ENCODE measurements at regions not wholly inside any gene's neighbourhood (a gene's known extent, or its start where the extent isn't known, plus 50 kb on each side); places are given as distances from the start of the nearest gene placed in this dataset.
"Not testable (repeated sequence)": the region's sequence is repeated elsewhere in the genome, so short reads cannot be mapped to it uniquely, and the experiment has no call there.

DNA sequence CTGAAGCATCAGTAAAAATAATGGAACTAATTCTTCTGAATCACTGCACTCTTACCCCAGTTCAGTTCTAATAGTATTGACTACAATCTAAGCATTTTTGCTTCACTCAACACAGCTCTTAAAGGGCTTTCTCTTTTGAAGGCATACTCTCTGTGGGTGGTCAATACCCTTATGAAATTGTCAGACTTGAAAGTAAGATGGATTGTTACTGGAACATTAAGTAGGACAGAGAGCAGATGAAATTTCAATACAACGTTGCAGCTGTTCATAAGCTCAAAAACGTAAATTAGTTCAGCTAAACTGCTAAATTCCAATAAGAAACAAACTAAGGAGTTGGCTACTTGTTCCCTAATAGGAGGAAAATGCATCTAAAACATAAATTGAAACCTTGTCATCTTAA, 352.3 kb upstream of the TENM3 start:
- no peaks in the 10 kb centered on the region for H3K9me3 ChIP-seq (ENCODE audit: severe bottlenecking)

GRCh38 chr4:181896614-181897013, 346.6 kb upstream of the TENM3 start:
- no peak overlapping the region for H3K27ac ChIP-seq
- no peak for DNase-seq
- H3K9me3 ChIP-seq (ENCODE audit: severe bottlenecking): no peaks in the 10 kb centered on the region
- no peaks in the 10 kb centered on the region for H3K36me3 ChIP-seq
- H3K27me3 ChIP-seq (ENCODE audit: insufficient read depth, low read depth, severe bottlenecking): peaks cover 8% of the 10 kb centered on the region
- TF ChIP-seq CTCF (IDR thresholded peaks at IDR 0.05; ENCODE audit: low read depth, low read length): no peak
- H3K4me3 ChIP-seq (ENCODE audit: low read depth, low read length): no peak overlapping the region

More for the DNA sequence above, 352.3 kb upstream of the TENM3 start:
- no peak for TF ChIP-seq CTCF (IDR thresholded peaks at IDR 0.05; ENCODE audit: low read depth, low read length)
- H3K4me3 ChIP-seq (ENCODE audit: low read depth, low read length): no peak overlapping the region
- H3K27me3 ChIP-seq (ENCODE audit: insufficient read depth, low read depth, severe bottlenecking): peaks cover 19% of the 10 kb centered on the region
- no peak for DNase-seq
- no peaks in the 10 kb centered on the region for H3K36me3 ChIP-seq
- H3K27ac ChIP-seq: no peak overlapping the region

- no peak for TF ChIP-seq CTCF (IDR thresholded peaks at IDR 0.05; ENCODE audit: low read depth, low read length)
- no peak overlapping the region for H3K4me3 ChIP-seq (ENCODE audit: low read depth, low read length)
- DNase-seq: no peak
- H3K36me3 ChIP-seq: no peaks in the 10 kb centered on the region
- H3K27ac ChIP-seq: no peak overlapping the region
- H3K9me3 ChIP-seq (ENCODE audit: severe bottlenecking): no peaks in the 10 kb centered on the region
- peaks cover 8% of the 10 kb centered on the region for H3K27me3 ChIP-seq (ENCODE audit: insufficient read depth, low read depth, severe bottlenecking)
Observed at GRCh38 chr4:181897935-181898334, 345.3 kb upstream of the TENM3 start.

DNA sequence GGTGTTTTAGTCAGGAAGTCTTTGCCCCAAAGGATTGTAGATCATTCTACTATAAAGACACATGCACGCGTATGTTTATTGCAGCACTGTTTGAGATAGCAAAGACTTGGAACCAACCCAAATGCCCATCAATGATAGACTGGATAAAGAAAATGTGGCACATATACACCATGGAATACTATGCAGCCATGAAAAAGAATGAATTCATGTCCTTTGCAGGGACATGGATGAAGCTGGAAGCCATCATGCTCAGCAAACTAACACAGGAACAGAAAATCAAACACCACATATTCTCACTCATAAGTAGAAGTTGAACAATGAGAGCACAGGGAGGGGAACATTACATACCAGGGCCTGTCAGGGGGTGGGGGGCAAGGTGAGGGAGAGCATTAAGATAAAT, 340.8 kb upstream of the TENM3 start:
- H3K36me3 ChIP-seq; H3K4me3 ChIP-seq (ENCODE audit: low read depth, low read length); H3K27me3 ChIP-seq (ENCODE audit: insufficient read depth, low read depth, severe bottlenecking); H3K27ac ChIP-seq; DNase-seq; H3K9me3 ChIP-seq (ENCODE audit: severe bottlenecking): not testable (repeated sequence)

DNA sequence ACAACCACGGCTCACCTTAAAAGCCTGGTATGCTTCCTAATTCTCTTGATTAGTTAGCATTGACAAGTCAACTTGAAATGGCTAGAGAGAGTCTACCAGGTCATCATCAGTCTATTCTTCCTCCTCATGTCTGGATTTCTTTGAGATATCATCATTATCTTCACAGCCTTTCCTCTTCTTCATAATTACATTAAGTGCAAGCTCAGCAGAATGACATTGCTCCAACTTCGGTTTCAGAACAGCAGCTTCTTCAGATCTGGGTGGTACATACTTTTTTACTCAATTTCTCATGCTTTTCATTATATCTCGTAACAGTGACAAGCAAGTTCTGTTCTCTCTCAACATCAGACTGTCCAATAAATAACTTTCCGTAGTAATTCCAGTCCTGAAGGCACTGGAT, 337.5 kb upstream of the TENM3 start:
- Histone ChIP-seq H3K27ac (no peak overlapping the region), H3K27me3 (ENCODE audit: insufficient read depth, low read depth, severe bottlenecking) (peaks cover 16% of the 10 kb centered on the region), H3K36me3 (no peaks in the 10 kb centered on the region), H3K9me3 (ENCODE audit: severe bottlenecking) (no peaks in the 10 kb centered on the region), H3K4me3 (ENCODE audit: low read depth, low read length) (no peak overlapping the region)
- TF ChIP-seq CTCF (IDR thresholded peaks at IDR 0.05; ENCODE audit: low read depth, low read length): no peak
- DNase-seq: no peak

GRCh38 chr4:181908168-181908567, 335.0 kb upstream of the TENM3 start:
- H3K4me3 ChIP-seq (ENCODE audit: low read depth, low read length): no peak overlapping the region
- no peak for TF ChIP-seq CTCF (IDR thresholded peaks at IDR 0.05; ENCODE audit: low read depth, low read length)

More at GRCh38 chr4:181908168-181908567, 335.0 kb upstream of the TENM3 start:
- no peak for DNase-seq
- H3K36me3 ChIP-seq: no peaks in the 10 kb centered on the region
- H3K9me3 ChIP-seq (ENCODE audit: severe bottlenecking): peaks cover 4% of the 10 kb centered on the region
- peaks cover 16% of the 10 kb centered on the region for H3K27me3 ChIP-seq (ENCODE audit: insufficient read depth, low read depth, severe bottlenecking)
- no peak overlapping the region for H3K27ac ChIP-seq
